Glutamatergic neuron (in vitro differentiated cells): ENCODE measurements at regions not wholly inside any gene's neighbourhood (a gene's known extent, or its start where the extent isn't known, plus 50 kb on each side); places are given as distances from the start of the nearest gene placed in this dataset.
"Not testable (repeated sequence)": the region's sequence is repeated elsewhere in the genome, so short reads cannot be mapped to it uniquely, and the experiment has no call there.

Experiments
- DNase-seq: peaks from one replicate; pipeline ENCODE4 v3.0.0; 2022
- H3K27ac Mint-ChIP-seq: one replicate; pipeline ENCODE4 v1.8.0; 2020; ENCODE audit warnings: mild to moderate bottlenecking, mixed read lengths, inconsistent platforms; ENCODE audit not compliant: unreplicated experiment
- H3K27me3 Mint-ChIP-seq: one replicate; pipeline ENCODE4 v1.8.0; 2020; ENCODE audit warnings: mild to moderate bottlenecking, moderate library complexity, mixed read lengths, inconsistent platforms; ENCODE audit not compliant: unreplicated experiment
- H3K36me3 Mint-ChIP-seq: one replicate; pipeline ENCODE4 v1.8.0; 2020; ENCODE audit warnings: mild to moderate bottlenecking, mixed read lengths, inconsistent platforms; ENCODE audit not compliant: unreplicated experiment
- H3K4me1 Mint-ChIP-seq: one replicate; pipeline ENCODE4 v1.8.0; 2020; ENCODE audit warnings: mild to moderate bottlenecking, low read depth, mixed read lengths, inconsistent platforms; ENCODE audit not compliant: unreplicated experiment
- H3K4me3 Mint-ChIP-seq: one replicate; pipeline ENCODE4 v1.8.0; 2020; ENCODE audit warnings: mild to moderate bottlenecking, mixed read lengths, inconsistent platforms; ENCODE audit not compliant: unreplicated experiment
- H3K9me3 Mint-ChIP-seq: one replicate; pipeline ENCODE4 v1.8.0; 2020; ENCODE audit warnings: mild to moderate bottlenecking, moderate library complexity, mixed read lengths, inconsistent platforms; ENCODE audit not compliant: unreplicated experiment
- CTCF ChIP-seq: fragments of 200-600 bp; sonication (generic); IDR thresholded peaks from one replicate; pipeline ENCODE4 v1.5.0; 2021; ENCODE audit not compliant: partially characterized antibody, unreplicated experiment

- no peak overlapping the region for H3K27ac Mint-ChIP-seq
- no peaks in the 10 kb centered on the region for H3K4me1 Mint-ChIP-seq
- H3K27me3 Mint-ChIP-seq = peaks cover 4% of the 10 kb centered on the region
- no peak for TF ChIP-seq CTCF
- DNase-seq = no peak
- no peak overlapping the region for H3K4me3 Mint-ChIP-seq
- peaks cover 13% of the 10 kb centered on the region for H3K36me3 Mint-ChIP-seq
- peaks cover 4% of the 10 kb centered on the region for H3K9me3 Mint-ChIP-seq
Observed at GRCh38 chr1:157209514-157209913, 71.3 kb upstream of the ETV3 start.

DNA sequence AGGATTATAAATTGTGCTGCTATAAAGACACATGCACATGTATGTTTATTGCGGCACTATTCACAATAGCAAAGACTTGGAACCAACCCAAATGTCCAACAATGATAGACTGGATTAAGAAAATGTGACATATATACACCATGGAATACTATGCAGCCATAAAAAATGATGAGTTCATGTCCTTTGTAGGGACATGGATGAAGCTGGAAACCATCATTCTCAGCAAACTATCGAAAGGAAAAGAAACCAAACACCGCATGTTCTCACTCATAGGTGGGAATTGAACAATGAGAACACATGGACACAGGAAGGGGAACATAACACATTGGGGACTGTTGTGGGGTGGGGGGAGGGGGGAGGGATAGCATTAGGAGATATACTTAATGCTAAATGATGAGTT is 67.8 kb upstream of the ETV3 start:
- H3K27me3 Mint-ChIP-seq, DNase-seq, H3K27ac Mint-ChIP-seq, H3K4me1 Mint-ChIP-seq, H3K9me3 Mint-ChIP-seq, H3K4me3 Mint-ChIP-seq, H3K36me3 Mint-ChIP-seq: not testable (repeated sequence)

- no peaks in the 10 kb centered on the region for H3K9me3 Mint-ChIP-seq
- no peaks in the 10 kb centered on the region for H3K36me3 Mint-ChIP-seq
- no peak for DNase-seq
- H3K4me3 Mint-ChIP-seq = no peak overlapping the region
- peaks cover 1% of the 10 kb centered on the region for H3K27me3 Mint-ChIP-seq
- H3K4me1 Mint-ChIP-seq = no peaks in the 10 kb centered on the region
- H3K27ac Mint-ChIP-seq = no peak overlapping the region
- no peak for TF ChIP-seq CTCF
Observed at GRCh38 chr1:157203166-157203565, 65.0 kb upstream of the ETV3 start.

GRCh38 chr1:157202331-157202730 is 64.1 kb upstream of the ETV3 start:
- no peak overlapping the region for H3K27ac Mint-ChIP-seq
- no peaks in the 10 kb centered on the region for H3K4me1 Mint-ChIP-seq
- H3K36me3 Mint-ChIP-seq = no peaks in the 10 kb centered on the region
- no peaks in the 10 kb centered on the region for H3K9me3 Mint-ChIP-seq
- H3K4me3 Mint-ChIP-seq = no peak overlapping the region
- DNase-seq = no peak
- peaks cover 1% of the 10 kb centered on the region for H3K27me3 Mint-ChIP-seq
- TF ChIP-seq CTCF = no peak

DNA sequence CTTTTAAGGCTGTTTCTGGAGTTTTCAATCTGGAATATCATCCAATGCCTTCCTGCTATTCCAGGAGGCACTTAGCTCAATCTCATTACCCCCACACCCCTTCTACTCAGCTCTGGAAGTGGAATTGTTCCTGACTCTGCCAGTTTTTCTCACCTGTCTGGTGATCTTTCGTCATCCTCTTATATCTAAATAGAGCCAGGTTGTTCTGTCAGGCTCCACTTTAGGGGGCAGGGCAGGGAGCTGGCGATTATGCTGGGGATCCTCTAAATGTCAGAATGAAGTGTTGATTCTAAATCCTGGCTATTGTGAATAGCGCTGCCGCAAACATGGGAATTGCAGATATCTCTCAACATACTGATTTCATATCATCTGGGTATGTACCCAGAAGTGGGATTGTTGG is 63.6 kb upstream of the ETV3 start:
- Mint-ChIP-seq H3K4me1 (no peaks in the 10 kb centered on the region), H3K27me3 (no peaks in the 10 kb centered on the region), H3K4me3 (no peak overlapping the region), H3K27ac (no peak overlapping the region), H3K9me3 (no peaks in the 10 kb centered on the region), H3K36me3 (no peaks in the 10 kb centered on the region)
- no peak for DNase-seq
- no peak for TF ChIP-seq CTCF

- no peak for TF ChIP-seq CTCF
- no peaks in the 10 kb centered on the region for H3K36me3 Mint-ChIP-seq
- no peak overlapping the region for H3K4me3 Mint-ChIP-seq
- H3K4me1 Mint-ChIP-seq = no peaks in the 10 kb centered on the region
- no peaks in the 10 kb centered on the region for H3K9me3 Mint-ChIP-seq
- no peak for DNase-seq
- no peaks in the 10 kb centered on the region for H3K27me3 Mint-ChIP-seq
- no peak overlapping the region for H3K27ac Mint-ChIP-seq
Observed at GRCh38 chr1:157200451-157200850, 62.3 kb upstream of the ETV3 start.
